ENCODE measurements at regions not wholly inside any gene's neighbourhood (a gene's known extent, or its start where the extent isn't known, plus 50 kb on each side); places are given as distances from the start of the nearest gene placed in this dataset.

DNA sequence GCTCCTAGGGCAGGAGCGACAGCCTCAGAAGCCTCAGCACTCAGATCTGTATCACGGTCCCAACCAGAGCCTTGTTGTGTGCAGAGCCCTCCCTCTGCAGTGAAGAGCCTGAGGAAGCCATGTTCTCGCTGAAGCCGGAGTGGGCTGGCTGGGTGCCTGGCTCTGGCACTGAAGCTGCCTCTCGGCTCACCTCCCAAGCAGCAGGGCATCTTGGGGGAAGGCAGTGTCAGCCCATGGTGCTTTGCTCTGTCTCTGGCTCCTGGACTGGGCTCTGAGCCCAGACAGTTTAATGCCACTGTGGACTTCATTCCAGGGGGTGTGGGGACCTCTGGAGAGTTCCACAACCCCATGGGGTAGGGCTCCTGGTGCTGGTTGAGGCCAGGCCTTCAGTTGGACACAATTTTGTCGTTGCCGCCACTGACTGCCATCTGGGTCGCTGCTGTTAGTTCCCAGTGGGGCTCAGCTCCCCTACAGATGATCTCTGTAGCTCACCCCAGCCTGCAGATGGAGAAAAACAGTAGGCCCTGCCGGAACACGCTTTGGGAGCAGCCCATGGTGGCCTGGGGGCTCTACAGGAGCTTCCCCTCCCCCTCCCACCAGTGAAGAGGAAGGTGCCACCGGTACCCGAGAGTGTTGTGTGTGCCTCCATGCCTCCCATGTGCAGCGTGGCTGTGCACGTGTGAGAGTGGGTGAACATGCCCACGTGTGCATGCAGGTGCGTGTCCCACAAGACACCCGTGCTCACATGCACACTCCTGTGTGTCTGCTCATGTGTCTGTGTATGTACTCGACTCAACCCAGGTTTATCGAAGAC is 86.5 kb upstream of the B3GAT1 start:
- TF ChIP-seq EP300 (IDR thresholded peaks at IDR 0.05) (no peak), CTCF (IDR thresholded peaks at IDR 0.05) (no peak)
